Mesenchymal stem cell (in vitro differentiated cells and primary cell): ENCODE measurements at regions not wholly inside any gene's neighbourhood (a gene's known extent, or its start where the extent isn't known, plus 50 kb on each side); places are given as distances from the start of the nearest gene placed in this dataset.

Experiments
- DNase-seq: peaks from one replicate; pipeline ENCODE4 v3.0.0-alpha.2; 2013
- H2AFZ ChIP-seq: one replicate; pipeline ENCODE4 v1.6.1; 2013; ENCODE audit warnings: low read depth, mild to moderate bottlenecking, control low read depth, inconsistent platforms, low read length, moderate library complexity
- H2AK5ac ChIP-seq: 2 replicates; pipeline ENCODE4 v1.6.1; 2013; ENCODE audit warnings: low read length, moderate library complexity, mild to moderate bottlenecking, inconsistent platforms; ENCODE audit not compliant: severe bottlenecking
- H2BK120ac ChIP-seq: one replicate; pipeline ENCODE4 v1.6.1; 2013; ENCODE audit warnings: low read depth, mild to moderate bottlenecking, inconsistent platforms, low read length, moderate library complexity
- H2BK12ac ChIP-seq, 2 experiments: one replicate each; pipeline ENCODE4 v1.6.1; 2013; ENCODE audit warnings: inconsistent platforms in 2 of 2, low read length in 2 of 2, mild to moderate bottlenecking in 2 of 2, moderate library complexity in 2 of 2, control low read depth in 1 of 2
- H2BK15ac ChIP-seq: one replicate; pipeline ENCODE4 v1.6.1; 2013; ENCODE audit warnings: mild to moderate bottlenecking, low read depth, inconsistent platforms; ENCODE audit not compliant: poor library complexity, severe bottlenecking
- H2BK5ac ChIP-seq: 2 replicates; pipeline ENCODE4 v1.6.1; 2013; ENCODE audit warnings: low read depth, mild to moderate bottlenecking, low read length, control low read depth, inconsistent platforms; ENCODE audit not compliant: poor library complexity, severe bottlenecking
- H3K14ac ChIP-seq, 2 experiments: one replicate each; pipeline ENCODE4 v1.6.1; 2013; ENCODE audit warnings: inconsistent platforms in 2 of 2, low read length in 2 of 2, control low read depth in 1 of 2, mild to moderate bottlenecking in 1 of 2, moderate library complexity in 1 of 2
- H3K18ac ChIP-seq, 2 experiments: one replicate each; pipeline ENCODE4 v1.6.1; 2013; ENCODE audit warnings: inconsistent platforms in 2 of 2, low read length in 2 of 2, control low read depth in 1 of 2, low read depth in 1 of 2, mild to moderate bottlenecking in 1 of 2
- H3K23ac ChIP-seq, 2 experiments: one replicate each; pipeline ENCODE4 v1.6.1; 2013; ENCODE audit warnings: inconsistent platforms in 2 of 2, low read length in 2 of 2, mild to moderate bottlenecking in 2 of 2, moderate library complexity in 2 of 2, control low read depth in 1 of 2
- H3K27ac ChIP-seq: 2 replicates; pipeline ENCODE4 v1.5.1; 2013; ENCODE audit warnings: mild to moderate bottlenecking, moderate library complexity, low read length, control low read depth, inconsistent platforms; ENCODE audit not compliant: poor library complexity, severe bottlenecking
- H3K27me3 ChIP-seq, 2 experiments: 2 replicates each; pipeline versions ENCODE4 v1.6.1 to v1.7.0; 2013; ENCODE audit warnings: low read length in 2 of 2, mild to moderate bottlenecking in 2 of 2, moderate library complexity in 2 of 2, control low read depth in 1 of 2, inconsistent platforms in 1 of 2; ENCODE audit not compliant: control insufficient read depth in 1 of 2, insufficient read depth in 1 of 2
- H3K36me3 ChIP-seq, 2 experiments: 2 replicates each; pipeline versions ENCODE4 v1.6.1 to v1.7.0; 2013; ENCODE audit warnings: low read length in 2 of 2, control low read depth in 1 of 2, inconsistent platforms in 1 of 2, low read depth in 1 of 2, mild to moderate bottlenecking in 1 of 2; ENCODE audit not compliant: insufficient read depth in 2 of 2, control insufficient read depth in 1 of 2
- H3K4ac ChIP-seq, 2 experiments: one replicate each; pipeline ENCODE4 v1.6.1; 2013; ENCODE audit warnings: inconsistent platforms in 2 of 2, low read length in 2 of 2, mild to moderate bottlenecking in 2 of 2, moderate library complexity in 2 of 2, control low read depth in 1 of 2, low read depth in 1 of 2
- H3K4me1 ChIP-seq: 2 replicates; pipeline ENCODE4 v1.6.1; 2013; ENCODE audit warnings: low read depth, low read length, control low read depth; ENCODE audit not compliant: control insufficient read depth, insufficient read depth
- H3K4me2 ChIP-seq: 2 replicates; pipeline ENCODE4 v1.6.1; 2013; ENCODE audit warnings: low read length, mild to moderate bottlenecking, inconsistent platforms; ENCODE audit not compliant: poor library complexity, severe bottlenecking
- H3K4me3 ChIP-seq, 2 experiments: 2 replicates each; pipeline versions ENCODE4 v1.5.1 to v1.7.0; 2013; ENCODE audit warnings: low read length in 2 of 2, mild to moderate bottlenecking in 2 of 2, control low read depth in 1 of 2, low read depth in 1 of 2; ENCODE audit not compliant: insufficient read depth in 1 of 2
- H3K79me1 ChIP-seq: replicated peaks from 2 replicates; pipeline ENCODE4 v1.6.1; 2013; ENCODE audit warnings: mild to moderate bottlenecking, control low read depth, low read length, inconsistent platforms; ENCODE audit not compliant: poor library complexity, severe bottlenecking
- H3K9ac ChIP-seq: 2 replicates; pipeline ENCODE4 v1.7.0; 2013; ENCODE audit warnings: mild to moderate bottlenecking, low read length, moderate library complexity
- H3K9me3 ChIP-seq: 2 replicates; pipeline ENCODE4 v1.7.0; 2013; ENCODE audit warnings: mild to moderate bottlenecking, low read length; ENCODE audit not compliant: control insufficient read depth
- H4K8ac ChIP-seq: one replicate; pipeline ENCODE4 v1.6.1; 2013; ENCODE audit warnings: inconsistent platforms, mild to moderate bottlenecking, low read length, moderate library complexity
- H4K91ac ChIP-seq: one replicate; pipeline ENCODE4 v1.6.1; 2013; ENCODE audit warnings: mild to moderate bottlenecking, low read length, inconsistent platforms
- WGBS: methylation state at CpG from one replicate; pipeline ENCODE4 v1.1.7; 2013; ENCODE audit warnings: mixed read lengths; 5-methylcytosine and 5-hydroxymethylcytosine counted together

DNA sequence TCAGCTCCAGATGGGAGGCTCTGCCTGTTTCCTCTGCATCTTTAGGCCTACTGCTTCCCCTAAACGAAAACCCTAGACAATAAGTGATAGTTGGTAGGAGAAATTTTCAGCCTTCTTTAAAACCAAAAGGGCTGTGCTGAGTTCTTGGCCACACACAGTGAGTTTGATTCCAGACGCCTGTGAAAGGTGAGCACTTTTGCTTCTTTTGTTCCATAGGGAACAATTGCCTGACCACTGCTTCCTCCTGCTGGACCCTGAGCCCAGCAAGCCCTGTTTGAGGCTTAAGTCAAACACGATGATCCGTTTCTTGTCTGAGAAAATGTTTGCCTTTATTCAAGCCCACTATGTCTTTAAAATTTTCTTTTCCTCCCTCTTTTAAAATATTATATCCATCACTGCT lies 493.9 kb downstream of the ZIC1 start:
- H3K23ac ChIP-seq, result no peak overlapping the region
- WGBS, result 65% methylated on average over 4 of the region's 4 CpGs

DNA sequence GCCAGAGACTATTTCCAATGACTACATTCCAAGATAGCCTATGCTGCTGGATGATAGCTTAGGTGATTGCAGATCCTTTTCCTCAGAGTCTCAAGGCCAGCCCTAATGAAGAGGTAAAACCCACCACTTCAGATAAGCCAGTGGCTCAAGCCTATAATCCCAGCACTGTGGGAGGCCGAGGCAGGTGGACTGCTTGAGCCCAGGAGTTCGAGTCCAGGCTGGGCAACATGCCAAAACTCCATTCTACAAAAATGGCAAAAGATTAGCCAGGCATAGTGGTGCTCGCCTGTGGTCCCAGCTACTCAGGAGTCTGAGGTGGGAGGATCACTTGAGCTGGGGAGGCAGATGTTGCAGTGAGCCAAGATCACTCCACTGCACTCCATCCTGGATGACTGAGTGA lies 495.3 kb downstream of the ZIC1 start:
- no peak overlapping the region for H2BK12ac ChIP-seq
- H2BK15ac ChIP-seq, result no peak overlapping the region
- no peak overlapping the region for H2AK5ac ChIP-seq
- no peak overlapping the region for H2BK120ac ChIP-seq
- H2BK5ac ChIP-seq, result no peak overlapping the region
- no peak overlapping the region for H3K9ac ChIP-seq
- no peak overlapping the region for H4K91ac ChIP-seq
- no peaks in the 10 kb centered on the region for H3K4me1 ChIP-seq
- H3K4ac ChIP-seq, result no peak overlapping the region
- WGBS, result 77% methylated on average over 3 of the region's 3 CpGs
- H3K18ac ChIP-seq, result no peak overlapping the region
- no peak overlapping the region for H4K8ac ChIP-seq
- no peaks in the 10 kb centered on the region for H3K79me1 ChIP-seq
- H3K27ac ChIP-seq, result no peak overlapping the region
- no peak for DNase-seq
- H3K4me2 ChIP-seq, result no peak overlapping the region
- no peak overlapping the region for H3K23ac ChIP-seq
- no peaks in the 10 kb centered on the region for H3K9me3 ChIP-seq
- no peak overlapping the region for H3K14ac ChIP-seq
- H2AFZ ChIP-seq, result no peak overlapping the region
- no peaks in the 10 kb centered on the region for H3K27me3 ChIP-seq
- H3K4me3 ChIP-seq, result no peak overlapping the region
- H3K36me3 ChIP-seq, result no peaks in the 10 kb centered on the region

More for the DNA sequence above, 493.9 kb downstream of the ZIC1 start:
- no peak overlapping the region for H3K4me2 ChIP-seq
- no peak overlapping the region for H3K9ac ChIP-seq
- no peak overlapping the region for H2AFZ ChIP-seq
- no peaks in the 10 kb centered on the region for H3K4me1 ChIP-seq
- no peak overlapping the region for H3K18ac ChIP-seq
- H3K27ac ChIP-seq, result no peak overlapping the region
- H3K14ac ChIP-seq, result no peak overlapping the region
- H2AK5ac ChIP-seq, result no peak overlapping the region
- H4K91ac ChIP-seq, result no peak overlapping the region
- no peak overlapping the region for H2BK12ac ChIP-seq
- no peak overlapping the region for H3K4me3 ChIP-seq
- no peak for DNase-seq
- no peak overlapping the region for H3K4ac ChIP-seq
- no peak overlapping the region for H4K8ac ChIP-seq
- no peaks in the 10 kb centered on the region for H3K79me1 ChIP-seq
- no peak overlapping the region for H2BK5ac ChIP-seq
- H2BK15ac ChIP-seq, result no peak overlapping the region
- H2BK120ac ChIP-seq, result no peak overlapping the region
- no peaks in the 10 kb centered on the region for H3K9me3 ChIP-seq
- H3K36me3 ChIP-seq, result no peaks in the 10 kb centered on the region
- H3K27me3 ChIP-seq, result no peaks in the 10 kb centered on the region

DNA sequence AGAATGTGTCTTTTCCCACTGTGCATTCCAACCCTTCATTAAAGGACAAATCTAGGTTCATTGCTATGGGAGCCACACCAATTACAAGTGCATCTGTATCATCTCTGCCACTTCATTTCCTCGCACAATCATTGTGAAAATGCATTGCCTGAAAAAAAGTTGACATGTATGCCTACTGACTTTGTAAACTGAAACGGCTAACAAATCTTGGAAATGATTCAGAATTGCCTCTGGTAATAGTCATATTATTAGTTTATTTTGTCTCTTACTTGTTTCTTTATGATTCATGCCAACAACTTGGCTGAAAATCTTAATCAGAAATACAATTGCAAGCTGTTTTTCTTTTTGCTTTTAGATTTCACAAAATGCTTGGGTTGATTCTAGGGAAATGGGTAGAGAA lies 497.1 kb downstream of the ZIC1 start:
- no peak overlapping the region for H4K8ac ChIP-seq
- H3K9me3 ChIP-seq, result no peaks in the 10 kb centered on the region
- H3K27ac ChIP-seq, result no peak overlapping the region
- H2AK5ac ChIP-seq, result no peak overlapping the region
- no peak overlapping the region for H3K9ac ChIP-seq
- H2BK12ac ChIP-seq, result no peak overlapping the region
- no peak overlapping the region for H3K4ac ChIP-seq
- H3K36me3 ChIP-seq, result no peaks in the 10 kb centered on the region
- H3K18ac ChIP-seq, result no peak overlapping the region
- no peaks in the 10 kb centered on the region for H3K27me3 ChIP-seq
- H3K4me3 ChIP-seq, result no peak overlapping the region
- H2BK5ac ChIP-seq, result no peak overlapping the region
- DNase-seq, result no peak
- H2BK15ac ChIP-seq, result no peak overlapping the region
- H2BK120ac ChIP-seq, result no peak overlapping the region
- H3K23ac ChIP-seq, result no peak overlapping the region
- no peak overlapping the region for H2AFZ ChIP-seq
- H3K14ac ChIP-seq, result no peak overlapping the region
- no peak overlapping the region for H4K91ac ChIP-seq
- no peaks in the 10 kb centered on the region for H3K79me1 ChIP-seq
- no peak overlapping the region for H3K4me2 ChIP-seq
- no peaks in the 10 kb centered on the region for H3K4me1 ChIP-seq
- 100% methylated on average over 1 of the region's 2 CpGs for WGBS

DNA sequence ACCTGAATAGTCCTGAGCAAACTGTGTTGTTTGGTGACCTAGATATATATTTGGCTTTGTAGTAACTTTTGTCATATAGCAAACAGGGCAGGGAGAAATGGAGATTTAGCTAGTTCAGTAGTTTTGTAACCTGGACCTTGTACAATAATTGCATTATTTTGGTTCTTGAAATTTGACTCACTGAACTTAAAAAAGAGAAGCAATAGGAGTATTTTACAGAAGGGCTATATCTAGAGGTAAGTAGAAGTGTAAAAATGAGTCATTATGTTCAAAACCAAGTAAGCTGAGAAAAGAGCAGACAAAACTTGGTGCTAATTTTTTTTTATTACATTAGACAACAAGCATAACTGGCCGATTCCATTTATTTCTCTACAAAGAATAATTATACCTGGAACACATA lies 505.4 kb downstream of the ZIC1 start:
- WGBS, result 94% methylated on average over 1 of the region's 1 CpG
- H4K91ac ChIP-seq, result no peak overlapping the region

More for the DNA sequence above, 505.4 kb downstream of the ZIC1 start:
- Histone ChIP-seq H2AFZ (no peak overlapping the region), H2AK5ac (no peak overlapping the region), H2BK12ac (no peak overlapping the region), H3K9me3 (peaks cover 3% of the 10 kb centered on the region), H3K4me2 (no peak overlapping the region), H3K18ac (no peak overlapping the region), H4K8ac (no peak overlapping the region), H3K27ac (no peak overlapping the region), H2BK5ac (no peak overlapping the region), H3K79me1 (no peaks in the 10 kb centered on the region), H3K23ac (no peak overlapping the region), H2BK120ac (no peak overlapping the region), H3K36me3 (no peaks in the 10 kb centered on the region), H3K9ac (no peak overlapping the region), H3K4me3 (no peak overlapping the region), H3K14ac (no peak overlapping the region), H2BK15ac (no peak overlapping the region), H3K4me1 (no peaks in the 10 kb centered on the region), H3K4ac (no peak overlapping the region), H3K27me3 (no peaks in the 10 kb centered on the region)
- no peak for DNase-seq
